Ishikawa (cell line): ENCODE measurements at regions not wholly inside any gene's neighbourhood (a gene's known extent, or its start where the extent isn't known, plus 50 kb on each side); places are given as distances from the start of the nearest gene placed in this dataset.

Source experiments
- CEBPB ChIP-seq: IDR thresholded peaks from 2 replicates; pipeline ENCODE4 v1.6.1; 2012
- CREB1 ChIP-seq: IDR thresholded peaks from 2 replicates; pipeline ENCODE4 v1.6.1; 2012; ENCODE audit warnings: low read depth
- EGR1 ChIP-seq: IDR thresholded peaks from 2 replicates; pipeline ENCODE4 v1.6.1; 2012
- EP300 ChIP-seq: IDR thresholded peaks from 2 replicates; pipeline ENCODE4 v1.6.1; 2012; ENCODE audit warnings: borderline replicate concordance
- FOXM1 ChIP-seq: IDR thresholded peaks from 2 replicates; pipeline ENCODE4 v1.6.1; 2012; ENCODE audit warnings: low read depth, borderline replicate concordance
- MAX ChIP-seq: IDR thresholded peaks from 2 replicates; pipeline ENCODE4 v1.6.1; 2012
- RAD21 ChIP-seq: IDR thresholded peaks from 2 replicates; pipeline ENCODE4 v1.6.1; 2012; ENCODE audit warnings: low read depth
- REST ChIP-seq: IDR thresholded peaks from 2 replicates; pipeline ENCODE4 v1.6.1; 2012; ENCODE audit warnings: low read depth, mild to moderate bottlenecking
- TAF1 ChIP-seq: IDR thresholded peaks from 2 replicates; pipeline ENCODE4 v1.6.1; 2012; ENCODE audit warnings: low read depth, mild to moderate bottlenecking
- TCF12 ChIP-seq: IDR thresholded peaks from 2 replicates; pipeline ENCODE4 v1.6.1; 2012; ENCODE audit warnings: low read depth
- TEAD4 ChIP-seq: IDR thresholded peaks from 2 replicates; pipeline ENCODE4 v1.6.1; 2012
- YY1 ChIP-seq: IDR thresholded peaks from 2 replicates; pipeline ENCODE4 v1.6.1; 2012; ENCODE audit warnings: low read depth
- ZBTB7A ChIP-seq: IDR thresholded peaks from 2 replicates; pipeline ENCODE4 v1.6.1; 2012; ENCODE audit warnings: low read depth

- no peak for TF ChIP-seq CREB1
- TF ChIP-seq FOXM1 = no peak
- no peak for TF ChIP-seq EP300
- no peak for TF ChIP-seq RAD21
- no peak for TF ChIP-seq MAX
- TF ChIP-seq TCF12 = no peak
- TF ChIP-seq CEBPB = no peak
- no peak for TF ChIP-seq TAF1
- no peak for TF ChIP-seq YY1
- TF ChIP-seq REST = no peak
- TF ChIP-seq TEAD4 = no peak
- TF ChIP-seq ZBTB7A = no peak
- no peak for TF ChIP-seq EGR1
Observed at GRCh38 chr1:95701450-95702173, 467.6 kb downstream of the RWDD3 start.
